HCT116 (cell line): ENCODE measurements at regions not wholly inside any gene's neighbourhood (a gene's known extent, or its start where the extent isn't known, plus 50 kb on each side); places are given as distances from the start of the nearest gene placed in this dataset.

Experiments used
- ATAC-seq: fragments of 200-7000 bp; cut with Tn5 transposase; 2 replicates; pipeline ENCODE4 v1.9.1; 2020; ENCODE audit warnings: mild to moderate bottlenecking, moderate library complexity
- BruUV-seq: library from RNA; stranded (reverse); fragments of 400-500 nt; replicated peaks from 2 replicates; lab custom pipeline; 2021; lab: Mats Ljungman, UMichigan
- CTCF ChIA-PET: fragments of 300-600 bp; sonication (Branson Sonifier 250); formaldehyde crosslinking; loops from one replicate; lab custom pipeline; 2021; ENCODE audit warnings: antibody characterized with exemption; lab: Charles Lee
- POLR2A ChIA-PET: fragments of 300-600, 350-600 bp; sonication (Branson Sonifier 250); formaldehyde crosslinking; loops from one replicate; lab custom pipeline; 2021; ENCODE audit warnings: antibody characterized with exemption; lab: Charles Lee
- RAD21 ChIA-PET, 2 experiments: fragments of 300-600 bp; sonication (Branson Sonifier 250); formaldehyde crosslinking; loops; one replicate each; lab custom pipeline; 2023; ENCODE audit warnings: low total read pairs in 2 of 2; ENCODE audit not compliant: uncharacterized antibody in 2 of 2, unreplicated experiment in 2 of 2, low non-redundant PET in 1 of 2; lab: Charles Lee
- DNase-seq: peaks from one replicate; pipeline ENCODE4 v3.0.0-alpha.2; 2010; ENCODE audit warnings: low read depth, low spot score
- H2AFZ ChIP-seq: fragments of 200-600 bp; shearing (Covaris generic), sonication (generic); 2 replicates; pipeline ENCODE4 v1.6.1; 2017; ENCODE audit warnings: low read depth, mixed run types, mixed read lengths, antibody characterized with exemption, low read length; ENCODE audit not compliant: poor library complexity, severe bottlenecking
- H3K27ac ChIP-seq: 2 replicates; pipeline ENCODE4 v1.5.1; 2012; ENCODE audit warnings: low read depth, low read length
- H3K27me3 ChIP-seq: fragments of 200-600 bp; sonication (generic); 2 replicates; pipeline ENCODE4 v1.6.1; 2016; ENCODE audit warnings: mixed run types, low read length, mixed read lengths; ENCODE audit not compliant: insufficient read depth
- H3K36me3 ChIP-seq, 2 experiments: fragments of 200-500 bp in 1 of 2; fragments of 200-600 bp in 1 of 2; sonication (Bioruptor generic) in 1 of 2; sonication (generic) in 1 of 2; 2 replicates each; pipeline versions ENCODE4 v1.5.1 to v1.6.1; 2014 to 2016; ENCODE audit warnings: low read length in 2 of 2, inconsistent platforms in 1 of 2, mixed read lengths in 1 of 2, mixed run types in 1 of 2; ENCODE audit not compliant: insufficient read depth in 2 of 2, control insufficient read depth in 1 of 2
- H3K4me1 ChIP-seq, 2 experiments: fragments of 200-600 bp in 1 of 2; sonication (generic) in 1 of 2; 2 replicates each; pipeline versions ENCODE4 v1.5.1 to v1.6.1; 2012 to 2017; ENCODE audit warnings: low read length in 2 of 2, inconsistent platforms in 1 of 2, mild to moderate bottlenecking in 1 of 2, mixed read lengths in 1 of 2, mixed run types in 1 of 2, moderate library complexity in 1 of 2; ENCODE audit not compliant: insufficient read depth in 2 of 2, control insufficient read depth in 1 of 2
- H3K4me2 ChIP-seq: fragments of 200-600 bp; sonication (generic); 2 replicates; pipeline ENCODE4 v1.6.1; 2017; ENCODE audit warnings: mixed run types, low read length, mixed read lengths
- H3K4me3 ChIP-seq, 2 experiments: fragments of 200-600 bp in 1 of 2; sonication (generic) in 1 of 2; replicated peaks in 1 of 2; 2 replicates each; pipeline ENCODE4 v1.5.1; 2011 to 2016; ENCODE audit warnings: low read length in 2 of 2, control low read depth in 1 of 2, low read depth in 1 of 2, mild to moderate bottlenecking in 1 of 2, mixed read lengths in 1 of 2, mixed run types in 1 of 2
- H3K79me2 ChIP-seq: fragments of 200-600 bp; sonication (generic); 2 replicates; pipeline ENCODE4 v1.6.1; 2017; ENCODE audit warnings: mild to moderate bottlenecking, mixed run types, low read length, moderate library complexity, mixed read lengths; ENCODE audit not compliant: insufficient read depth
- H3K9ac ChIP-seq: fragments of 200-600 bp; sonication (generic); 2 replicates; pipeline ENCODE4 v1.6.1; 2016; ENCODE audit warnings: low read length, mixed read lengths
- H3K9me2 ChIP-seq: fragments of 200-600 bp; sonication (generic), shearing (Covaris generic); 2 replicates; pipeline ENCODE4 v1.6.1; 2017; ENCODE audit warnings: mixed run types, mild to moderate bottlenecking, moderate library complexity; ENCODE audit not compliant: insufficient read depth
- H3K9me3 ChIP-seq, 2 experiments: fragments of 200-500 bp in 1 of 2; fragments of 200-600 bp in 1 of 2; sonication (Bioruptor generic) in 1 of 2; sonication (generic) in 1 of 2; 2 replicates each; pipeline ENCODE4 v1.6.1; 2014 to 2017; ENCODE audit warnings: low read length in 2 of 2, mixed read lengths in 2 of 2, inconsistent platforms in 1 of 2, low read depth in 1 of 2, mild to moderate bottlenecking in 1 of 2, mixed run types in 1 of 2, moderate library complexity in 1 of 2; ENCODE audit not compliant: control insufficient read depth in 1 of 2, insufficient read depth in 1 of 2
- H4K20me1 ChIP-seq: fragments of 200-600 bp; sonication (generic), shearing (Covaris generic); 2 replicates; pipeline ENCODE4 v1.6.1; 2017; ENCODE audit warnings: mixed run types, mild to moderate bottlenecking, moderate library complexity; ENCODE audit not compliant: insufficient read depth
- CEBPB ChIP-seq: IDR thresholded peaks from 2 replicates; pipeline ENCODE4 v1.6.1; 2012; ENCODE audit warnings: low read depth
- EGR1 ChIP-seq: IDR thresholded peaks from 2 replicates; pipeline ENCODE4 v1.6.1; 2012; ENCODE audit warnings: low read depth
- ELF1 ChIP-seq: IDR thresholded peaks from 2 replicates; pipeline ENCODE4 v1.6.1; 2012; ENCODE audit warnings: low read depth, borderline replicate concordance
- FOSL1 ChIP-seq: IDR thresholded peaks from 2 replicates; pipeline ENCODE4 v1.6.1; 2012; ENCODE audit warnings: low read depth
- JUND ChIP-seq: IDR thresholded peaks from 2 replicates; pipeline ENCODE4 v1.6.1; 2012
- MAX ChIP-seq: IDR thresholded peaks from 2 replicates; pipeline ENCODE4 v1.6.1; 2012
- RAD21 ChIP-seq: IDR thresholded peaks from 2 replicates; pipeline ENCODE4 v1.6.1; 2012; ENCODE audit warnings: low read depth, mild to moderate bottlenecking
- SIN3A ChIP-seq: IDR thresholded peaks from 2 replicates; pipeline ENCODE4 v1.6.1; 2012; ENCODE audit warnings: low read depth
- SP1 ChIP-seq: IDR thresholded peaks from 2 replicates; pipeline ENCODE4 v1.6.1; 2012; ENCODE audit warnings: low read depth
- SRF ChIP-seq: IDR thresholded peaks from 2 replicates; pipeline ENCODE4 v1.6.1; 2012; ENCODE audit warnings: low read depth
- TCF7L2 ChIP-seq: IDR thresholded peaks from 2 replicates; pipeline ENCODE4 v1.7.0; 2011; ENCODE audit warnings: borderline replicate concordance, inconsistent platforms; ENCODE audit not compliant: insufficient read depth, insufficient read length; ENCODE audit errors: extremely low read depth
- YY1 ChIP-seq: IDR thresholded peaks from 2 replicates; pipeline ENCODE4 v1.6.1; 2011; ENCODE audit warnings: low read length, low read depth, moderate library complexity, mild to moderate bottlenecking; ENCODE audit not compliant: insufficient replicate concordance; ENCODE audit errors: extremely low read depth
- ZFX ChIP-seq: fragments of 450-650 bp; IDR thresholded peaks from 2 replicates; pipeline ENCODE4 v1.6.1; 2017
- intact Hi-C: fragments of 100-400 bp; cut with micrococcal nuclease; formaldehyde crosslinking; loops from 2 replicates; pipeline ENCODE4 v1.10.0; 2022
- TF ChIP-seq, protein P1 (sequence below): IDR thresholded peaks from 2 replicates; pipeline ENCODE4 v1.6.1; 2011; ENCODE audit warnings: mild to moderate bottlenecking, low read length, moderate library complexity; ENCODE audit not compliant: insufficient replicate concordance; ENCODE audit errors: extremely low read depth

GRCh38 chr10:64795847-64796246 is 1274.6 kb downstream of the REEP3 start:
- no peaks in the 10 kb centered on the region for H3K9me3 ChIP-seq
- H3K4me3 ChIP-seq, result no peak overlapping the region
- H3K4me1 ChIP-seq, result no peaks in the 10 kb centered on the region
- no peak for TF ChIP-seq ZFX
- no peak for TF ChIP-seq FOSL1
- TF ChIP-seq EGR1, result no peak
- TF ChIP-seq YY1, result no peak
- TF ChIP-seq, protein P1, sequence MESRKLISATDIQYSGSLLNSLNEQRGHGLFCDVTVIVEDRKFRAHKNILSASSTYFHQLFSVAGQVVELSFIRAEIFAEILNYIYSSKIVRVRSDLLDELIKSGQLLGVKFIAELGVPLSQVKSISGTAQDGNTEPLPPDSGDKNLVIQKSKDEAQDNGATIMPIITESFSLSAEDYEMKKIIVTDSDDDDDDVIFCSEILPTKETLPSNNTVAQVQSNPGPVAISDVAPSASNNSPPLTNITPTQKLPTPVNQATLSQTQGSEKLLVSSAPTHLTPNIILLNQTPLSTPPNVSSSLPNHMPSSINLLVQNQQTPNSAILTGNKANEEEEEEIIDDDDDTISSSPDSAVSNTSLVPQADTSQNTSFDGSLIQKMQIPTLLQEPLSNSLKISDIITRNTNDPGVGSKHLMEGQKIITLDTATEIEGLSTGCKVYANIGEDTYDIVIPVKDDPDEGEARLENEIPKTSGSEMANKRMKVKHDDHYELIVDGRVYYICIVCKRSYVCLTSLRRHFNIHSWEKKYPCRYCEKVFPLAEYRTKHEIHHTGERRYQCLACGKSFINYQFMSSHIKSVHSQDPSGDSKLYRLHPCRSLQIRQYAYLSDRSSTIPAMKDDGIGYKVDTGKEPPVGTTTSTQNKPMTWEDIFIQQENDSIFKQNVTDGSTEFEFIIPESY, result no peak
- no peak for TF ChIP-seq ELF1
- TF ChIP-seq JUND, result no peak
- TF ChIP-seq CEBPB, result no peak
- TF ChIP-seq SP1, result no peak
- TF ChIP-seq TCF7L2, result no peak
- no peak for TF ChIP-seq MAX
- no peak for TF ChIP-seq SRF
- no peak for TF ChIP-seq SIN3A
- no peak for TF ChIP-seq RAD21
- H3K9me2 ChIP-seq, result no peaks in the 10 kb centered on the region
- ATAC-seq (no peak), DNase-seq (no peak)
- CTCF ChIA-PET, result no interaction called here
- intact Hi-C loops, result no loop called here
- no peak overlapping the region for H2AFZ ChIP-seq
- H3K79me2 ChIP-seq, result no peaks in the 10 kb centered on the region
- no peaks in the 10 kb centered on the region for H4K20me1 ChIP-seq
- H3K27me3 ChIP-seq, result no peaks in the 10 kb centered on the region
- RAD21 ChIA-PET, result no interaction called here
- no peak overlapping the region for H3K9ac ChIP-seq
- no peaks in the 10 kb centered on the region for H3K36me3 ChIP-seq
- H3K27ac ChIP-seq, result no peak overlapping the region
- BruUV-seq, result no TSS peak
- no peak overlapping the region for H3K4me2 ChIP-seq
- POLR2A ChIA-PET, result no interaction called here
